Ovary (tissue), 7 donors: ENCODE measurements at regions not wholly inside any gene's neighbourhood (a gene's known extent, or its start where the extent isn't known, plus 50 kb on each side); places are given as distances from the start of the nearest gene placed in this dataset.

Experiments used
- DNase-seq, 5 donors: peaks; one replicate each; pipeline ENCODE4 v3.0.0-alpha.2; 2019 to 2020
- H3K27ac ChIP-seq, 2 donors: fragments of 200-600 bp; one replicate each; pipeline versions ENCODE4 v1.5.1 to v1.8.0; 2019 to 2022
- H3K27me3 ChIP-seq: fragments of 200-600 bp; one replicate; pipeline ENCODE4 v1.8.0; 2022
- H3K36me3 ChIP-seq: fragments of 200-600 bp; sonication (generic); one replicate; pipeline ENCODE4 v1.5.1; 2019
- H3K4me1 ChIP-seq: one replicate; pipeline ENCODE4 v1.8.1; 2013; ENCODE audit warnings: mild to moderate bottlenecking, moderate library complexity; ENCODE audit not compliant: insufficient read depth
- H3K4me3 ChIP-seq: fragments of 200-600 bp; sonication (generic); one replicate; pipeline ENCODE4 v1.5.1; 2017
- H3K9me3 ChIP-seq, 2 donors: fragments of 200-600 bp in 1 of 2; sonication (generic) in 1 of 2; one replicate each; pipeline versions ENCODE4 v1.5.1 to v1.8.1; 2013 to 2019; ENCODE audit warnings: mild to moderate bottlenecking in 1 of 2, moderate library complexity in 1 of 2
- CTCF ChIP-seq, 3 donors: fragments of 450-650 bp in 2 of 3; fragments of 200-600 bp in 1 of 3; IDR thresholded peaks; one replicate each; pipeline versions ENCODE4 v1.5.1 to v1.8.0; 2016 to 2022; ENCODE audit warnings: antibody characterized with exemption in 3 of 3, mild to moderate bottlenecking in 1 of 3
- EP300 ChIP-seq: sonication (generic); formaldehyde crosslinking; IDR thresholded peaks from one replicate; pipeline ENCODE4 v1.6.1; 2017; ENCODE audit warnings: antibody characterized with exemption
- POLR2A ChIP-seq: fragments of 450-650 bp; IDR thresholded peaks from one replicate; pipeline ENCODE4 v1.6.1; 2017; ENCODE audit warnings: antibody characterized with exemption, mild to moderate bottlenecking, moderate library complexity
- WGBS, 3 donors: extraction: QIAGEN DNeasy Blood & Tissue Kit in 1 of 3; methylation state at CpG; one replicate each; pipeline versions ENCODE4 v1.1.5 to v1.1.7; 2013 to 2017; 5-methylcytosine and 5-hydroxymethylcytosine counted together
- intact Hi-C, 4 donors: fragments of 100-400 bp; cut with DNase I; formaldehyde crosslinking; loops; one replicate each; pipeline versions ENCODE4 v1.11.0 to v1.15.1; 2022 to 2023
- donor health status: DM: no; HTN: no; CAD: no; lungs with moderate emphysema.
- donor health status: DM: no; HTN: no; CAD: no.
- donor health status: Bipolar disorder and iron deficiency.
- donor health status: DM: no; HTN: no; CAD: no.
- donor health status: DM: yes; HTN: yes; CAD: no.

- no peak for DNase-seq
- intact Hi-C loops: no loop called here
- H3K4me3 ChIP-seq: no peak overlapping the region
- H3K27ac ChIP-seq: no peak overlapping the region
- 67 to 76% (median 73%) methylated on average over 5 of the region's 5 CpGs for WGBS, 3 donors
- no peaks in the 10 kb centered on the region for H3K9me3 ChIP-seq
- H3K27me3 ChIP-seq: no peaks in the 10 kb centered on the region
- H3K4me1 ChIP-seq: no peaks in the 10 kb centered on the region
- TF ChIP-seq EP300 (no peak), POLR2A (no peak), CTCF (IDR thresholded peaks at IDR 0.05) (no peak)
- H3K36me3 ChIP-seq: no peaks in the 10 kb centered on the region
Observed at GRCh38 chr2:66682476-66682875, 247.6 kb downstream of the MEIS1 start.

DNA sequence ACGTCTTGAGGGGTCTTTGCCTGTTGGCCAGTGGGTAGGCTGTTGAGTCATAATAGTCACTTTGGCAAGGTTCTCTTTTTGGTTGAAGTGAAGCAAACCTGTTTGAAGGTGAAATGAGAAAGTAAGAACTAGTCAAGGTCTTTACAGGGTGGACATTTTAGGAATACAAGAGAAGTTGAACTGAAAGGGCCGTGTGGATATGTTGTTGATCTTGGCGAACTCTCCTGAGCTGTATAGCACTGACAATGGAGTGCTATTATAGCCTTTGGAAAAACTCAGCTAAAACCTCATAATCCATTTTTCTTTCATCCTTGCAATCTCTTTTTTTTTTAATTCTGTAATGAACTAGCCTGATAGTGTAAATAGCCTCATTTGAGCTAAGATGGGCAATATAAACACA lies 248.1 kb downstream of the MEIS1 start:
- Histone ChIP-seq H3K27ac (no peak overlapping the region), H3K9me3 (no peaks in the 10 kb centered on the region), H3K4me1 (no peaks in the 10 kb centered on the region), H3K4me3 (no peak overlapping the region), H3K27me3 (no peaks in the 10 kb centered on the region), H3K36me3 (no peaks in the 10 kb centered on the region)
- no peak for DNase-seq
- no peak for TF ChIP-seq CTCF (IDR thresholded peaks at IDR 0.05)
- TF ChIP-seq POLR2A: no peak
- no peak for TF ChIP-seq EP300
- 72 to 87% (median 83%) methylated on average over 3 of the region's 3 CpGs for WGBS, 3 donors
- intact Hi-C loops: no loop called here

DNA sequence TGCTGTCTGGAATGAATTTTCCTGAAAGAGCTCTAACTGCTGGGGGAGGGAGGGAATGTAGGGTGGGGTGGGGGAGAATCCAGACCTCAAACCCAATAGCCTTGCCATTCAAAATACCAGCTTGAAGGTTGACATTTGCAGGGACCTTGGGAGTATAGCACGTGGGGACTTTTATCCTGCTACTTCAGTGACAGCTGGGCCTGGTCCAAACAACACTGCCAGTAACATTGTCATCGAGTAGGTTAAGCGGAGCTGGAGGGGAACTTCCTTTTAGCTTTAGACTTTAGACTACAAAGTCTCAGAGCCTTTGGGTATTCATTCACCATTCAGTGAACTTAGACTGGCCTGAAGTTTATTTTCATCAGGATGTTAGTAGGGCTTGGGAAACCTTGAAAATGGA lies 248.7 kb downstream of the MEIS1 start:
- Histone ChIP-seq H3K4me3 (no peak overlapping the region), H3K4me1 (no peaks in the 10 kb centered on the region), H3K27me3 (no peaks in the 10 kb centered on the region), H3K36me3 (no peaks in the 10 kb centered on the region), H3K9me3 (no peaks in the 10 kb centered on the region), H3K27ac (no peak overlapping the region)
- WGBS, 3 donors: 66 to 76% (median 71%) methylated on average over 3 of the region's 3 CpGs
- TF ChIP-seq POLR2A (no peak), EP300 (no peak), CTCF (IDR thresholded peaks at IDR 0.05) (no peak)
- intact Hi-C loops: no loop called here
- DNase-seq: no peak

GRCh38 chr2:66684289-66684688 lies 249.4 kb downstream of the MEIS1 start:
- no peak overlapping the region for H3K4me3 ChIP-seq
- H3K4me1 ChIP-seq: no peaks in the 10 kb centered on the region
- no peak overlapping the region for H3K27ac ChIP-seq

More at GRCh38 chr2:66684289-66684688, 249.4 kb downstream of the MEIS1 start:
- DNase-seq: no peak
- 92 to 95% (median 94%) methylated on average over 2 of the region's 2 CpGs for WGBS, 3 donors
- Histone ChIP-seq H3K9me3 (no peaks in the 10 kb centered on the region), H3K27me3 (no peaks in the 10 kb centered on the region), H3K36me3 (no peaks in the 10 kb centered on the region)
- TF ChIP-seq POLR2A (no peak), CTCF (IDR thresholded peaks at IDR 0.05) (no peak), EP300 (no peak)
- intact Hi-C loops: no loop called here
